Trophoblast cell (in vitro differentiated cells and primary cell): ENCODE measurements at regions not wholly inside any gene's neighbourhood (a gene's known extent, or its start where the extent isn't known, plus 50 kb on each side); places are given as distances from the start of the nearest gene placed in this dataset.
A peak's percentile ranks its signal among the peaks of the same experiment; 100 is the strongest.

Experiments
- DNase-seq, 2 donors: peaks; one replicate each; pipeline ENCODE4 v3.0.0-alpha.2; 2016
- H2AFZ ChIP-seq: 2 replicates; pipeline ENCODE4 v1.6.1; 2013; ENCODE audit warnings: low read length, moderate library complexity, mild to moderate bottlenecking; ENCODE audit not compliant: insufficient read depth, poor library complexity
- H2AK5ac ChIP-seq: 2 replicates; pipeline ENCODE4 v1.6.1; 2013; ENCODE audit warnings: mild to moderate bottlenecking, low read length
- H2BK120ac ChIP-seq: 2 replicates; pipeline ENCODE4 v1.6.1; 2013; ENCODE audit warnings: low read length, mild to moderate bottlenecking, moderate library complexity; ENCODE audit not compliant: insufficient read depth, poor library complexity
- H2BK12ac ChIP-seq: 2 replicates; pipeline ENCODE4 v1.6.1; 2013; ENCODE audit warnings: mild to moderate bottlenecking, low read length, moderate library complexity
- H2BK5ac ChIP-seq: 2 replicates; pipeline ENCODE4 v1.6.1; 2013; ENCODE audit warnings: low read length, low read depth, moderate library complexity, mild to moderate bottlenecking; ENCODE audit not compliant: poor library complexity
- H3K14ac ChIP-seq: 2 replicates; pipeline ENCODE4 v1.6.1; 2013; ENCODE audit warnings: mild to moderate bottlenecking, low read length
- H3K18ac ChIP-seq: 2 replicates; pipeline ENCODE4 v1.6.1; 2013; ENCODE audit warnings: mild to moderate bottlenecking, low read length
- H3K23ac ChIP-seq: 2 replicates; pipeline ENCODE4 v1.6.1; 2013; ENCODE audit warnings: low read length
- H3K27ac ChIP-seq: 2 replicates; pipeline ENCODE4 v1.5.1; 2013; ENCODE audit warnings: low read depth, mild to moderate bottlenecking, inconsistent platforms, low read length, moderate library complexity
- H3K27me3 ChIP-seq: 2 replicates; pipeline ENCODE4 v1.6.1; 2013; ENCODE audit warnings: inconsistent platforms, mild to moderate bottlenecking, low read length, moderate library complexity; ENCODE audit not compliant: insufficient read depth
- H3K36me3 ChIP-seq, 2 experiments: 1 replicate in 1 of 2; 2 replicates in 1 of 2; pipeline ENCODE4 v1.6.1; 2013; ENCODE audit warnings: low read length in 2 of 2, mild to moderate bottlenecking in 2 of 2, moderate library complexity in 1 of 2; ENCODE audit not compliant: insufficient read depth in 2 of 2, control insufficient read depth in 1 of 2
- H3K4ac ChIP-seq: 2 replicates; pipeline ENCODE4 v1.6.1; 2013; ENCODE audit warnings: low read depth, mild to moderate bottlenecking, low read length, moderate library complexity
- H3K4me1 ChIP-seq, 2 experiments: 1 replicate in 1 of 2; 2 replicates in 1 of 2; pipeline ENCODE4 v1.6.1; 2013; ENCODE audit warnings: low read length in 2 of 2, mild to moderate bottlenecking in 2 of 2, moderate library complexity in 1 of 2; ENCODE audit not compliant: insufficient read depth in 2 of 2, control insufficient read depth in 1 of 2
- H3K4me2 ChIP-seq: 2 replicates; pipeline ENCODE4 v1.6.1; 2013; ENCODE audit warnings: inconsistent platforms, mild to moderate bottlenecking, low read length, moderate library complexity
- H3K4me3 ChIP-seq: 2 replicates; pipeline ENCODE4 v1.5.1; 2013; ENCODE audit warnings: mild to moderate bottlenecking, low read depth, low read length, inconsistent platforms
- H3K79me1 ChIP-seq: one replicate; pipeline ENCODE4 v1.6.1; 2013; ENCODE audit warnings: low read length
- H3K79me2 ChIP-seq: 2 replicates; pipeline ENCODE4 v1.6.1; 2013; ENCODE audit warnings: low read length, mild to moderate bottlenecking; ENCODE audit not compliant: control insufficient read depth, insufficient read depth, poor library complexity
- H3K9ac ChIP-seq: 2 replicates; pipeline ENCODE4 v1.6.1; 2013; ENCODE audit warnings: mild to moderate bottlenecking, low read length
- H3K9me3 ChIP-seq: 2 replicates; pipeline ENCODE4 v1.6.1; 2013; ENCODE audit warnings: low read depth, mild to moderate bottlenecking, control low read depth, inconsistent platforms, low read length; ENCODE audit not compliant: insufficient read depth
- H4K12ac ChIP-seq: 2 replicates; pipeline ENCODE4 v1.6.1; 2013; ENCODE audit warnings: low read depth, mild to moderate bottlenecking, low read length, moderate library complexity
- H4K8ac ChIP-seq: 2 replicates; pipeline ENCODE4 v1.6.1; 2013; ENCODE audit warnings: low read depth, mild to moderate bottlenecking, low read length, moderate library complexity
- H4K91ac ChIP-seq: one replicate; pipeline ENCODE4 v1.6.1; 2013; ENCODE audit warnings: low read depth, mild to moderate bottlenecking, low read length, moderate library complexity
- WGBS: extraction: QIAGEN DNeasy Blood & Tissue Kit; methylation state at CpG from one replicate; pipeline ENCODE4 v1.1.7; 2013; ENCODE audit warnings: missing lambda C conversion rate; ENCODE audit not compliant: insufficient read length, insufficient coverage; ENCODE audit errors: extremely low coverage; 5-methylcytosine and 5-hydroxymethylcytosine counted together

GRCh38 chr1:118739501-118739900 lies 248.6 kb downstream of the TBX15 start:
- H4K12ac ChIP-seq: no peak overlapping the region
- no peaks in the 10 kb centered on the region for H3K79me2 ChIP-seq
- no peak for DNase-seq
- no peaks in the 10 kb centered on the region for H3K9me3 ChIP-seq
- H3K4me3 ChIP-seq: no peak overlapping the region
- H4K8ac ChIP-seq: no peak overlapping the region
- H3K27ac ChIP-seq: no peak overlapping the region
- H4K91ac ChIP-seq: no peak overlapping the region
- H3K36me3 ChIP-seq: no peaks in the 10 kb centered on the region
- WGBS: no CpG with 5 or more reads among the region's 4 CpGs
- H3K4ac ChIP-seq: no peak overlapping the region
- H2AK5ac ChIP-seq: no peak overlapping the region
- no peaks in the 10 kb centered on the region for H3K79me1 ChIP-seq
- H3K14ac ChIP-seq: no peak overlapping the region
- H3K4me1 ChIP-seq: no peaks in the 10 kb centered on the region
- no peaks in the 10 kb centered on the region for H3K27me3 ChIP-seq
- no peak overlapping the region for H3K4me2 ChIP-seq
- H3K9ac ChIP-seq: no peak overlapping the region
- no peak overlapping the region for H3K18ac ChIP-seq
- H2BK120ac ChIP-seq: no peak overlapping the region
- no peak overlapping the region for H3K23ac ChIP-seq
- no peak overlapping the region for H2BK5ac ChIP-seq
- no peak overlapping the region for H2AFZ ChIP-seq
- H2BK12ac ChIP-seq: no peak overlapping the region

GRCh38 chr1:118736322-118736721 lies 251.8 kb downstream of the TBX15 start:
- no peak overlapping the region for H4K91ac ChIP-seq
- no peak overlapping the region for H3K14ac ChIP-seq
- H3K4me3 ChIP-seq: no peak overlapping the region
- H2AK5ac ChIP-seq: no peak overlapping the region
- no peaks in the 10 kb centered on the region for H3K79me2 ChIP-seq
- H3K4me2 ChIP-seq: no peak overlapping the region
- no peaks in the 10 kb centered on the region for H3K4me1 ChIP-seq
- no peak overlapping the region for H3K9ac ChIP-seq
- DNase-seq: no peak
- H3K9me3 ChIP-seq: no peaks in the 10 kb centered on the region
- H2BK12ac ChIP-seq: no peak overlapping the region
- H2AFZ ChIP-seq: no peak overlapping the region
- H4K12ac ChIP-seq: no peak overlapping the region
- no peak overlapping the region for H3K27ac ChIP-seq
- no peak overlapping the region for H2BK5ac ChIP-seq
- H3K23ac ChIP-seq: no peak overlapping the region
- H4K8ac ChIP-seq: no peak overlapping the region
- no peaks in the 10 kb centered on the region for H3K36me3 ChIP-seq
- H3K79me1 ChIP-seq: no peaks in the 10 kb centered on the region
- no peaks in the 10 kb centered on the region for H3K27me3 ChIP-seq
- no peak overlapping the region for H3K18ac ChIP-seq
- WGBS: no CpG with 5 or more reads among the region's 1 CpG
- no peak overlapping the region for H3K4ac ChIP-seq
- no peak overlapping the region for H2BK120ac ChIP-seq

- H3K18ac ChIP-seq: no peak overlapping the region
- DNase-seq: no peak
- no CpG with 5 or more reads among the region's 3 CpGs for WGBS
- no peak overlapping the region for H2AFZ ChIP-seq
- H3K79me1 ChIP-seq: no peaks in the 10 kb centered on the region
- H3K27me3 ChIP-seq: no peaks in the 10 kb centered on the region
- no peak overlapping the region for H2BK12ac ChIP-seq
- H3K27ac ChIP-seq: no peak overlapping the region
- no peak overlapping the region for H3K14ac ChIP-seq
- no peak overlapping the region for H2BK5ac ChIP-seq
- H3K4me3 ChIP-seq: no peak overlapping the region
- no peak overlapping the region for H3K23ac ChIP-seq
- H3K9ac ChIP-seq: no peak overlapping the region
- H4K8ac ChIP-seq: no peak overlapping the region
- H3K9me3 ChIP-seq: no peaks in the 10 kb centered on the region
- no peak overlapping the region for H4K12ac ChIP-seq
- H3K4me2 ChIP-seq: no peak overlapping the region
- no peaks in the 10 kb centered on the region for H3K4me1 ChIP-seq
- no peaks in the 10 kb centered on the region for H3K79me2 ChIP-seq
- H3K4ac ChIP-seq: no peak overlapping the region
- H3K36me3 ChIP-seq: no peaks in the 10 kb centered on the region
- H2BK120ac ChIP-seq: no peak overlapping the region
- no peak overlapping the region for H4K91ac ChIP-seq
- H2AK5ac ChIP-seq: no peak overlapping the region
These were observed 270.2 kb downstream of the TBX15 start for GRCh38 chr1:118717893-118718292.

- Histone ChIP-seq H4K8ac (no peak overlapping the region), H3K36me3 (no peaks in the 10 kb centered on the region), H3K18ac (no peak overlapping the region), H3K14ac (no peak overlapping the region), H2AK5ac (no peak overlapping the region), H3K4me2 (no peak overlapping the region), H4K91ac (no peak overlapping the region), H3K27me3 (no peaks in the 10 kb centered on the region), H3K79me2 (no peaks in the 10 kb centered on the region), H3K9ac (no peak overlapping the region), H2BK120ac (no peak overlapping the region), H3K4me1 (no peaks in the 10 kb centered on the region), H3K23ac (no peak overlapping the region), H2BK12ac (no peak overlapping the region), H3K79me1 (no peaks in the 10 kb centered on the region), H3K9me3 (no peaks in the 10 kb centered on the region), H3K4me3 (no peak overlapping the region), H3K27ac (no peak overlapping the region), H2AFZ (no peak overlapping the region), H4K12ac (no peak overlapping the region), H2BK5ac (no peak overlapping the region), H3K4ac (no peak overlapping the region)
- WGBS: no CpG with 5 or more reads among the region's 1 CpG
- DNase-seq: peak in 1 of 2 donors; percentile 54
These were observed 271.4 kb downstream of the TBX15 start for GRCh38 chr1:118716775-118717174.
